Natural killer cell (primary cell): ENCODE measurements at regions not wholly inside any gene's neighbourhood (a gene's known extent, or its start where the extent isn't known, plus 50 kb on each side); places are given as distances from the start of the nearest gene placed in this dataset.
A peak's percentile ranks its signal among the peaks of the same experiment; 100 is the strongest.

Source experiments
- ATAC-seq, 3 donors: fragments of 150-1000 bp in 2 of 3; fragments of 200-7000 bp in 1 of 3; cut with Tn5 transposase; 1 replicate in 1 of 3; 2 replicates in 2 of 3; pipeline ENCODE4 v1.10.0; 2021; ENCODE audit warnings: mild to moderate bottlenecking in 2 of 3, moderate library complexity in 2 of 3
- DNase-seq, 2 donors: peaks; one replicate each; pipeline versions ENCODE4 v3.0.0 to v3.0.0-alpha.2; 2013 to 2021; ENCODE audit warnings: mixed read lengths in 1 of 2
- H3K27ac ChIP-seq: one replicate; pipeline ENCODE4 v1.5.1; 2013; ENCODE audit warnings: mild to moderate bottlenecking, low read length
- H3K27me3 ChIP-seq: one replicate; pipeline ENCODE4 v1.6.1; 2013; ENCODE audit warnings: low read length; ENCODE audit not compliant: control insufficient read depth, insufficient read depth
- H3K36me3 ChIP-seq: one replicate; pipeline ENCODE4 v1.6.1; 2013; ENCODE audit warnings: low read length; ENCODE audit not compliant: control insufficient read depth, insufficient read depth
- H3K4me1 ChIP-seq: one replicate; pipeline ENCODE4 v1.6.1; 2013; ENCODE audit warnings: low read length; ENCODE audit not compliant: control insufficient read depth, insufficient read depth
- H3K4me3 ChIP-seq: one replicate; pipeline ENCODE4 v1.5.1; 2013; ENCODE audit warnings: low read length
- H3K9me3 ChIP-seq: one replicate; pipeline ENCODE4 v1.6.1; 2013; ENCODE audit warnings: low read length; ENCODE audit not compliant: control insufficient read depth, insufficient read depth
- H3K27ac Mint-ChIP-seq, 2 donors: one replicate each; pipeline ENCODE4 v1.8.0; 2022; ENCODE audit warnings: mild to moderate bottlenecking in 2 of 2, mixed read lengths in 2 of 2, moderate library complexity in 1 of 2
- H3K27me3 Mint-ChIP-seq, 2 donors: one replicate each; pipeline ENCODE4 v1.8.0; 2022; ENCODE audit warnings: low read depth in 2 of 2, mixed read lengths in 2 of 2
- H3K36me3 Mint-ChIP-seq: one replicate; pipeline ENCODE4 v1.8.0; 2022; ENCODE audit warnings: mixed read lengths
- H3K4me1 Mint-ChIP-seq, 2 donors: one replicate each; pipeline ENCODE4 v1.8.0; 2022; ENCODE audit warnings: mixed read lengths in 2 of 2
- H3K4me3 Mint-ChIP-seq: one replicate; pipeline ENCODE4 v1.8.0; 2022; ENCODE audit warnings: mild to moderate bottlenecking, moderate library complexity, mixed read lengths
- H3K9me3 Mint-ChIP-seq, 2 donors: one replicate each; pipeline ENCODE4 v1.8.0; 2022; ENCODE audit warnings: mixed read lengths in 2 of 2
- CTCF ChIP-seq: fragments of 200-600 bp; IDR thresholded peaks from one replicate; pipeline ENCODE4 v1.8.0; 2022; ENCODE audit warnings: antibody characterized with exemption
- WGBS: methylation state at CpG from one replicate; pipeline ENCODE4 v1.1.7; 2013; ENCODE audit warnings: missing lambda C conversion rate; ENCODE audit not compliant: insufficient coverage; 5-methylcytosine and 5-hydroxymethylcytosine counted together
- intact Hi-C: fragments of 100-400 bp; cut with micrococcal nuclease; formaldehyde crosslinking; loops from one replicate; pipeline ENCODE4 v1.14.2; 2022

GRCh38 chr1:185674201-185674600 lies 60.0 kb upstream of the HMCN1 start:
- 2% methylated on average over 4 of the region's 5 CpGs for WGBS
- intact Hi-C loops = loop anchor here (10.0 kb wide), 1 partner anchor 249 kb away; no protein-coding TSS in a partner anchor

GRCh38 chr1:185672719-185673360 lies 61.4 kb upstream of the HMCN1 start:
- Mint-ChIP-seq H3K4me1 (peaks cover 14 to 22% of the 10 kb centered on the region in 2 donors), H3K4me3 (no peak overlapping the region), H3K27ac (peak overlapping the region in 1 of 2 donors; percentile 65), H3K27me3 (no peaks in the 10 kb centered on the region), H3K36me3 (no peaks in the 10 kb centered on the region), H3K9me3 (no peaks in the 10 kb centered on the region)
- WGBS = 75% methylated on average over 2 of the region's 3 CpGs
- ATAC-seq (no peak), DNase-seq (no peak)
- Histone ChIP-seq H3K27me3 (peaks cover 3% of the 10 kb centered on the region), H3K9me3 (no peaks in the 10 kb centered on the region), H3K27ac (no peak overlapping the region), H3K4me3 (no peak overlapping the region), H3K4me1 (peaks cover 5% of the 10 kb centered on the region), H3K36me3 (no peaks in the 10 kb centered on the region)
- intact Hi-C loops = loop anchor here (10.0 kb wide), 1 partner anchor 248 kb away; no protein-coding TSS in a partner anchor
- no peak for TF ChIP-seq CTCF

More at GRCh38 chr1:185674201-185674600, 60.0 kb upstream of the HMCN1 start:
- Histone ChIP-seq H3K27me3 (peaks cover 3% of the 10 kb centered on the region), H3K36me3 (no peaks in the 10 kb centered on the region), H3K27ac (no peak overlapping the region), H3K9me3 (no peaks in the 10 kb centered on the region), H3K4me3 (no peak overlapping the region), H3K4me1 (peaks cover 5% of the 10 kb centered on the region)
- DNase-seq (peak in 1 of 2 donors; percentile 50), ATAC-seq (peak; percentile 21 to 54 (median 53))
- no peaks in the 10 kb centered on the region for H3K27me3 Mint-ChIP-seq
- TF ChIP-seq CTCF = no peak
- no peaks in the 10 kb centered on the region for H3K36me3 Mint-ChIP-seq
- H3K4me1 Mint-ChIP-seq = peaks cover 14 to 22% of the 10 kb centered on the region in 2 donors
- no peaks in the 10 kb centered on the region for H3K9me3 Mint-ChIP-seq
- H3K4me3 Mint-ChIP-seq = peak overlapping the region; percentile 75
- H3K27ac Mint-ChIP-seq = peak overlapping the region in 1 of 2 donors; percentile 73

DNA sequence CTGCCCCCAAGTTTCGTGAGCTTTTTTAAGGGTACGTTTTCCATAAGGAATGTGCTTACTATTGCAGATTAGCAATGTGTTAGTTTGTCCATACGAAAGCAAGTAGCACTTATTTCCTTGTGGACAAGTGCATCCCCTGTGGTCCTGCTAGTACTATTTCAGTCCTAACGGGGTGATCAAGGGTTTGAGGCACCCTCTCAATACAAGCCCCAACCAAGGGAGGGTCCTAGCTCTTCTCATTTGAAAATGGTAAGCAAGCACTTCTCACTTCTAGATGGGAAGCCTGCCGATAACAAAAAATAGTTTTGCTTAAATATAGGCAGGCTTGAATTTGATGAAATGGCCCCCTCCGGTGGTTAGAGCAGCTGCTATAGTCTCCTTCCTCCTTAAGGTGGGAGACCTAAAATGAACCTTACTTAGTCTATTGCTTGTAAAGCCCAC lies 64.0 kb upstream of the HMCN1 start:
- Mint-ChIP-seq H3K4me1 (peaks cover 14 to 22% of the 10 kb centered on the region in 2 donors), H3K27me3 (no peaks in the 10 kb centered on the region), H3K4me3 (no peak overlapping the region), H3K36me3 (no peaks in the 10 kb centered on the region), H3K9me3 (no peaks in the 10 kb centered on the region), H3K27ac (no peak overlapping the region)
- Histone ChIP-seq H3K27me3 (no peaks in the 10 kb centered on the region), H3K27ac (no peak overlapping the region), H3K4me1 (peaks cover 5% of the 10 kb centered on the region), H3K9me3 (no peaks in the 10 kb centered on the region), H3K4me3 (no peak overlapping the region), H3K36me3 (no peaks in the 10 kb centered on the region)
- WGBS = 37% methylated on average over 4 of the region's 6 CpGs
- peak; percentile 51 for TF ChIP-seq CTCF
- intact Hi-C loops = loop anchor here (1.0 to 10.0 kb wide), 3 partner anchors 245 to 865 kb away; no protein-coding TSS in a partner anchor
- ATAC-seq = peak; percentile 67 to 86 (median 77)
- peak; percentile 20 to 78 for DNase-seq
